Epithelial cell of esophagus (primary cell): ENCODE measurements at regions not wholly inside any gene's neighbourhood (a gene's known extent, or its start where the extent isn't known, plus 50 kb on each side); places are given as distances from the start of the nearest gene placed in this dataset.

ENCODE experiments used
- DNase-seq: peaks from one replicate; pipeline ENCODE4 v3.0.0; 2010; ENCODE audit warnings: low read depth
- H3K4me3 ChIP-seq: 2 replicates; pipeline ENCODE4 v1.5.1; 2011; ENCODE audit warnings: mild to moderate bottlenecking, low read length, control low read depth
- TF ChIP-seq, protein P1 (sequence below): IDR thresholded peaks from 2 replicates; pipeline ENCODE4 v1.5.1; 2011; ENCODE audit warnings: low read depth, mild to moderate bottlenecking, low read length, control low read depth, inconsistent platforms; ENCODE audit not compliant: insufficient read depth; ENCODE audit errors: missing control alignments

DNA sequence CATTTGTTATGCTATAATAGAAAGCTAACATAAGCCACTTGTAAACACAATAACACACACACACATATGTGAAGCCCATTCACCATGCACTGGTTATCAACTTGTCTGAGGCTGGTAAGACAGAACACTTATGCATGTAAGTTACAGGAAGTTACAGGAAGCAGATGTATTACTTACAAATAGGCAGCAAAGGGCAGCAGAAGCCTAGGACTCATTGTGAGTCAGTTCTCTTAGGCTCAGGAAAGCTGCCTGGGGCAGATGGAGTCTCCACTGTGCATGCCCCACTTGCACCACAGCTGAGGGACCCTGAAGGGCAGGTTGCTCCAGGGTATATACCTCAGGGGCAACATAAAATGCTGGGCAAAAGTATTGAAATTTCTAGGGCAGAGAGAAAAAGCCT lies 748.8 kb upstream of the CCDC54 start:
- TF ChIP-seq, protein P1, sequence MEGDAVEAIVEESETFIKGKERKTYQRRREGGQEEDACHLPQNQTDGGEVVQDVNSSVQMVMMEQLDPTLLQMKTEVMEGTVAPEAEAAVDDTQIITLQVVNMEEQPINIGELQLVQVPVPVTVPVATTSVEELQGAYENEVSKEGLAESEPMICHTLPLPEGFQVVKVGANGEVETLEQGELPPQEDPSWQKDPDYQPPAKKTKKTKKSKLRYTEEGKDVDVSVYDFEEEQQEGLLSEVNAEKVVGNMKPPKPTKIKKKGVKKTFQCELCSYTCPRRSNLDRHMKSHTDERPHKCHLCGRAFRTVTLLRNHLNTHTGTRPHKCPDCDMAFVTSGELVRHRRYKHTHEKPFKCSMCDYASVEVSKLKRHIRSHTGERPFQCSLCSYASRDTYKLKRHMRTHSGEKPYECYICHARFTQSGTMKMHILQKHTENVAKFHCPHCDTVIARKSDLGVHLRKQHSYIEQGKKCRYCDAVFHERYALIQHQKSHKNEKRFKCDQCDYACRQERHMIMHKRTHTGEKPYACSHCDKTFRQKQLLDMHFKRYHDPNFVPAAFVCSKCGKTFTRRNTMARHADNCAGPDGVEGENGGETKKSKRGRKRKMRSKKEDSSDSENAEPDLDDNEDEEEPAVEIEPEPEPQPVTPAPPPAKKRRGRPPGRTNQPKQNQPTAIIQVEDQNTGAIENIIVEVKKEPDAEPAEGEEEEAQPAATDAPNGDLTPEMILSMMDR: peak; percentile 22
- no peak overlapping the region for H3K4me3 ChIP-seq
- peak; percentile 76 for DNase-seq

DNA sequence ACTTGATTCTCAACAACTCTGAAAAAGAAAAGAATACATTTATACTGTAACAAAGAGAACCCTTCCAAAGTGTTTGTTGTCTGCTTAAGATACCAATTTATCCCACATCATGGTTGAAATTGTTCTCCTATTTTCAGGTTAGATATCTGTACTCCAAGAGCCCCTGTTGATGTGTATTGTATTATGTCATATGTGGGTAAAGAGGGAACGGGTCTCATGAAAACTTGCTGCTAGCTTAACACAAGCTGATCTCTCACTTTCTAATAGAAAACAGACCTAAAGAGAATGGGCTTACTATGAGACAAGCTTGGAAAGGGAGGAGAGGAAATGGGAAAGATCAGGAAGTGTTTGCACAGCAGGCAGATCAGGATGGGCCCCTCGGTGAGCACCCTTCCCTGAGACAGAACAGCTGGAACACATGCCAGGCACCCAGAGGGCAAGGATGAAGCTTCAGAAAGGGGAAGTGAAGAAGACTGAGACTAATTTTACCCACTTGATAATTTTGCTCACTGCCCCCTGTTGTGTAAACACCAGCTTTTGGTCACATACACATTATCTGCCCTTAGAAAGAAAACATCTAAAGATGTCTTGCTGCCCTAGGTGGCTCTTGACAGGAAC lies 747.9 kb upstream of the CCDC54 start:
- TF ChIP-seq, protein P1: no peak
- DNase-seq: no peak
- no peak overlapping the region for H3K4me3 ChIP-seq

DNA sequence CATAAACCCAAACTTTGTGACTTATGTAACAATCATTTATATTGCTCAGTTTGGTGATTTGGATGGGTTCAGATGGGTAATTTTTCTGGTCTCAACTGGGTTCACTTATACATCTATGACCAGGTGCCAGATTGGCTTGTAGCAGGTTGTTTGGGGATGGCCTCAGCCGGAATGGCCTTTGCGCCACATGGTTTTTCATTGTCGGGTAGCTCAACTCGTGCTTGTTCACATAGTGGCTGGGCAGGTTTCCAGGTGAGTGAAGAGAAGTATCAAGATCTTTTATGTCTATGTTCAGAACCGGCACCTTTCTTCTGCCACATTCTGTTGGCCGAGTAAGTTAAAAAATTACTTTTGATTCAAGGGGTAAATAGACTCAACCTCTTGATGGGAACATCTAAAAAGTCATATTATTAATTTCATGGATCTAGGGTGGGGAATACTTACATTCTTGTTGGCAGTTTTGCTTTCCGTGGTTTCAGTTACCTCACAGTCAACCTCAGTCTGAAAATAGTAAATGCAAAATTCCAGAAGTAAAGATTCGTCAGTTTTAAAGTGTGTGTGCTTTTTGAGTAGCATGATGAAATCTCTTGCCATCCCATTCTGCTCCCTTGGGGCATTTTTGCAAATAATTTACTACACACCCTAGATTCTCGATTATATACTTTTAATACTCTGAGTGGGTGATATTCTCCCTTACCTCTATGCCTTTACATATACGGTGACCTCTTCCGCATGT lies 745.7 kb upstream of the CCDC54 start:
- no peak overlapping the region for H3K4me3 ChIP-seq
- TF ChIP-seq, protein P1: no peak
- DNase-seq: no peak

DNA sequence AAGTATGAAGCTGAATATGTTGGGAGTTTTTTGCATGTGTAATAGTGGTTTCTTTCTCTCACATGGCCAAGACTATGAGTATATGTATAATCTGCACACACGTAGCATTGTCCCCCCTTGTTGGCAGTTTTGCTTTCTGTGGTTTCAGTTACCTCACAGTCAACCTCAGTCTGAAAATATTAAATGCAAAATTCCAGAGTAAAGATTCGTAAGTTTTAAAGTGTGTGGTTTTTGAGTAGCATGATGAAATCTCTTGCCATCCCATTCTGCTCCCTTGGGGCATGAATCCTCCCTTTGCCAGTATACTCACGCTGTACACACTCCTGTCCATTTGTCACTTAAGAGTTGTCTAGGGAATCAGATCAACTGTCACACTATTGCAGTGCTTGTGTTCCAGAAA lies 742.0 kb upstream of the CCDC54 start:
- DNase-seq: peak; percentile 58
- TF ChIP-seq, protein P1: no peak

DNA sequence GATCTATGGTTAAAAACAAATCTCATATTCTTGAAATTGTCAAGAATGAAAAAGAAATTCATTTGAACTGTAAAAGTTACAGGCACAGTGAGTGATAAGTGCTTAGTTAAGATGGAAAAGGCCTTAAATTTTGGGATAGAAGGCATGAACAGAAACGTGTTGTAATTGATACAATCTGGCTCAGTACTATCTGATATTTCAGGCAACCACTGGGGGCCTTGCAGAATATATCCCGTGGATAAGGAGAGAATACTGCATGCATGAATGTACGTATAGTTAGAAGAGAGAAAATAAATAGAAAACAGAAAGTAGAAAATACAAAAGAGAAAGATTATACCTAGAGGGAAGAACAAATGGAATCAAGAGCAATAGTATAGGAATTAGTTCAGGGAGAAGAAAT lies 741.4 kb upstream of the CCDC54 start:
- no peak overlapping the region for H3K4me3 ChIP-seq
- TF ChIP-seq, protein P1: no peak
- no peak for DNase-seq

More for the DNA sequence above, 742.0 kb upstream of the CCDC54 start:
- H3K4me3 ChIP-seq: no peak overlapping the region

DNA sequence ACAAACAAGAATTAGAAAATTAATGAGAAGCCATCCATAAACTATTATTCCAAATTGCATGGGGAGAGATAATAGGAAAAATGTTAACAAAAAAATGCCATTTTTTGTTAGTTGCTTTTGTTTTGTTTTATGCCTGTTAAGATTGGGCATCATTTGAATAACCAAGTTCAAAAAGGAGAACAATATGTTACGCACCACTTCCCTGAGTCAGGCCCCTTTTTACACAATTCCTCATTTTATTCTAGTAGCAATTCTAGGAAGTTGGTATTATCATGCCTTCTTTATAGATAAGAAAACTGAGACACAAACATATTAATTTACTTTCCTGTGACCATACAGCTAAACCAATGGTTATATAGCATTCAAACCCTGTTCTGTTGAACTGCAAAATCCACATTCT lies 736.9 kb upstream of the CCDC54 start:
- H3K4me3 ChIP-seq: no peak overlapping the region
- TF ChIP-seq, protein P1: no peak
- no peak for DNase-seq
